ENCODE measurements at regions not wholly inside any gene's neighbourhood (a gene's known extent, or its start where the extent isn't known, plus 50 kb on each side); places are given as distances from the start of the nearest gene placed in this dataset.

DNA sequence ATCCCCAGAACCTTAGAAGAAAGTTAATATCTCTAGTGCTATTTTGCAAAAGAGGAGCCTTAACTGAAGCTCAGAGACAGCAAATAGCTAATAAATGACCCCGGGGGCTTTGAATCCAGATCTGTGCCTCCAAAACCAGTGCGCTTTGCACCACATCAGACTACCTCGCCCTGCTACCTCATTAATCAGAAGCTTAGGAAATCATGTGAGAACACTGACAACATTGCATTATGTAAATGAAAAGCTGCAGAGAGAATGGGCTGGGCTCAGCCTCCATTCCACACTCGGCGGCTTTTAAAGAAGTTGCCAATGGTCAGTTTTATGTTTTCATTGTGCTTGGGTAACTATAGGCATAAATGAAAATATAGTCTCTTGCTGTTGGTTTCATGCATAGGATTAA, 54.0 kb upstream of the STMND1 start:
- Histone ChIP-seq H3K4me1 (ENCODE audit: control insufficient read depth, insufficient read depth, low read length, unreplicated experiment) (peaks cover 16% of the 10 kb centered on the region), H3K4me3 (ENCODE audit: low read depth, low read length) (no peak overlapping the region), H3K27me3 (ENCODE audit: insufficient read depth, low read length) (no peaks in the 10 kb centered on the region), H3K27ac (ENCODE audit: low read depth, low read length) (no peak overlapping the region), H2AFZ (ENCODE audit: low read length, unreplicated experiment) (no peak overlapping the region), H3K79me2 (ENCODE audit: control insufficient read depth, insufficient read depth, low read length, unreplicated experiment) (no peaks in the 10 kb centered on the region), H3K36me3 (ENCODE audit: insufficient read depth, low read length) (no peaks in the 10 kb centered on the region)

DNA sequence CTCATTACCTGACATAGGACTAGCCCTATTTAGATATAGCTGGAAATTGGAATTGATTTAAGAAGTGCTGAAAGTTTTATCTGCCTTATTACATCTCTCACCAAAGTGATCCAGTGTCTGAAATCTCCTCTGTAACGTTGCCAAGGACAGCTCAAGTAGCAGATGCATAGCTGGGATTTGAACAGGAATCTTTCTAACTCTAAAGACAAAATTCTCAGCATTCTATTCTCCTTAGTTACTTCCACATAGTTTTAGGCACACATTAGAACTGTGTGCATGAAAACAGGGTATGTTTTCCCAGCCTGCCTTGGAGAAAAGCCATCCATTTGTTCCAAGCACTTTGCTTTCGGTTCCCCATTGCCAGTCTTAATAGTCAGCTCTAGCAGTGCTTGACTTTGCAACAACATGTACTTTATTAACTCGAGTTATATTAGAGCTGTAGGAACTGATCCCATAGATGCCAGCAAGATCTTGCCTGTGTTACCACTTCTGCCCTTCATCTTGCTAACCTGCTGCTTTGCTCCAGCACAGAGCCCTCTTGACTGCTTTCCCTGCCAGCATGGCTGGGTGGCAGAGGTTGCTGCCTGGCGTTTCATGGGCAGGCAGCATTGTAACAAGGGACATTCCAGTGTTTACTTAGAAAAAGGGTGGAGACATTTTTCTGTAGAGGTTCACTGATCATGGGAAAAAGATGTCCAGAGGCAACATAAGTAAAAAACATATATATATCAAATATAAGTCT, 56.1 kb upstream of the STMND1 start:
- Histone ChIP-seq H3K79me2 (ENCODE audit: control insufficient read depth, insufficient read depth, low read length, unreplicated experiment) (no peaks in the 10 kb centered on the region), H3K4me3 (ENCODE audit: low read depth, low read length) (peak overlapping the region; percentile 55), H3K4me1 (ENCODE audit: control insufficient read depth, insufficient read depth, low read length, unreplicated experiment) (peaks cover 20% of the 10 kb centered on the region), H3K27ac (ENCODE audit: low read depth, low read length) (peak overlapping the region; percentile 45), H3K36me3 (ENCODE audit: insufficient read depth, low read length) (no peaks in the 10 kb centered on the region), H2AFZ (ENCODE audit: low read length, unreplicated experiment) (peak overlapping the region; percentile 74), H3K27me3 (ENCODE audit: insufficient read depth, low read length) (no peaks in the 10 kb centered on the region)

DNA sequence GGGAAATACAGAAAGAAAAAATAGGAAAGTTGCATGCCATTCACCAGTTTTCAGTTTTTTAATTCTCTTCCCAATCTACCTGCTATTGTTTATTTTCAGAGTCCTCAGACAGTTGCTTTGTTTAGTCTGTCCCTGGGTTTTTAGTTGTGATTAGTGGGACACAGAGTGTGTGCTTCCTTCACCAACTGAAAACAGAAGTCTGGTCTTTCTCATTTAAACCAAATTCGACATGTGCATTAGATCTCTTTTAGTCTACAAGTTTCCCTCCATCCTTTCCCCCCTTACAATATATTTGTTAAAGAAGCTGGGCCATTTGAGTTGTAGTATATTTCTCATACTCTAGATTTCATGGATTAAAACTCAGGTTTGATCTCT, 58.7 kb upstream of the STMND1 start:
- Histone ChIP-seq H3K4me1 (ENCODE audit: control insufficient read depth, insufficient read depth, low read length, unreplicated experiment) (peaks cover 20% of the 10 kb centered on the region), H2AFZ (ENCODE audit: low read length, unreplicated experiment) (peak overlapping the region; percentile 34), H3K79me2 (ENCODE audit: control insufficient read depth, insufficient read depth, low read length, unreplicated experiment) (no peaks in the 10 kb centered on the region)

DNA sequence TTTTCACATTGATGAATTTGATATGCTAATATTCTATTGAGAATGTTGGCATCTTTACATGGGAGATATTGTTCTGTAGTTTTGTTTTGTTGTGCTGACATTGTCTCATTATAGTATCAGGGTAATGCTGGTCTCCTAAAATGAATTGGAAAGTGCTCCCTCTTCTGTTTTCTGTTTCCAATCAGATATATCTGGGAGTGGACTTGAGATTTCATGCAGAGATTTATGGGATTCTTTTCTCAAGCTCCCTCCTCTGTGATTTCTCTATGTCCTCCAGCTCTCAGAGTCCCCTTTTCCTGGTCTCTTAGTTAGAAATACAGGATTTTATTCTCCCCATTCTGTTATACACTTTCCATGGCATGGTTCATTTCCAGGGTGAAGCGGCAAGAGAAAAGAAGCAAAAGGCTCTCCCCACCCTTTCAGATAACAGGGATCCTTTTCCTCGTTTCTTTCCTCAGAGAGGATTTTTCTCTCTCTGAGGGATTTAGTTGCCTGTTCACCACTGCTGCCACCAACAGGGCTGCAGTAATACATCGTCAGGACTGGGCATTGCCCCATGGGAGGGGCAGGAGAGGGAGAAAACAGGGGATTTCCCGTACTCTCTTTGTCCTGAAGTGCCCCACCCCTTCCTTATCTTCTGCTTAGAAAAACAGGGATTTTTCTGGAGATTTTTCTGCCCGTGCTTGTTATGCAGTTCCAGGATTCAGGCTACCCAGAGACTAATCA, 59.3 kb upstream of the STMND1 start:
- peak overlapping the region; percentile 7; the same call in 1 of the 2 replicates for H3K4me3 ChIP-seq (ENCODE audit: low read depth, low read length)
- peak overlapping the region; percentile 29; the same call in 1 of the 2 replicates for H3K27ac ChIP-seq (ENCODE audit: low read depth, low read length)
- no peaks in the 10 kb centered on the region for H3K79me2 ChIP-seq (ENCODE audit: control insufficient read depth, insufficient read depth, low read length, unreplicated experiment)
- H3K36me3 ChIP-seq (ENCODE audit: insufficient read depth, low read length): no peaks in the 10 kb centered on the region
- H3K27me3 ChIP-seq (ENCODE audit: insufficient read depth, low read length): no peaks in the 10 kb centered on the region
- peaks cover 20% of the 10 kb centered on the region for H3K4me1 ChIP-seq (ENCODE audit: control insufficient read depth, insufficient read depth, low read length, unreplicated experiment)
- peak overlapping the region; percentile 35 for H2AFZ ChIP-seq (ENCODE audit: low read length, unreplicated experiment)

More for the DNA sequence above, 58.7 kb upstream of the STMND1 start:
- Histone ChIP-seq H3K36me3 (ENCODE audit: insufficient read depth, low read length) (no peaks in the 10 kb centered on the region), H3K4me3 (ENCODE audit: low read depth, low read length) (no peak overlapping the region), H3K27ac (ENCODE audit: low read depth, low read length) (no peak overlapping the region), H3K27me3 (ENCODE audit: insufficient read depth, low read length) (no peaks in the 10 kb centered on the region)

DNA sequence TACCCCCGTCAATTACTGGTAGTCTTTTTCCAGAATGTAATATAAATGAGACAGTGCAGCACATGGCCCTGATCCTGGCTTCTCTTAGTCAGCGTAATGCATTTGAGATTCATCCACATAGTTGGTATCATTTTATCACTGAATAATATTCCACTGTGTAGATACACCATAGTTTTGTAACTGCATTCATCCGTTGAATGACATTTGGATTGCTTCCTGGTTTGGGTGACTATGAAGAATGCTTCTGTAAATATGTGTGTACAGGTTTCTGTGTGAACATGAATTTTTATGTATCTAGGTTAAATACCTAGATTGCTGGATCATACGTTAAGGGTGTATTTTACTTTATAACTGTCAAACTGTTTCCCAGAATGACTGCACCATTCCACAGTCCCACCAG, 62.6 kb upstream of the STMND1 start:
- Histone ChIP-seq H3K36me3 (ENCODE audit: insufficient read depth, low read length) (no peaks in the 10 kb centered on the region), H3K4me1 (ENCODE audit: control insufficient read depth, insufficient read depth, low read length, unreplicated experiment) (peaks cover 10% of the 10 kb centered on the region), H3K4me3 (ENCODE audit: low read depth, low read length) (no peak overlapping the region), H3K27ac (ENCODE audit: low read depth, low read length) (no peak overlapping the region), H3K27me3 (ENCODE audit: insufficient read depth, low read length) (no peaks in the 10 kb centered on the region), H2AFZ (ENCODE audit: low read length, unreplicated experiment) (no peak overlapping the region), H3K79me2 (ENCODE audit: control insufficient read depth, insufficient read depth, low read length, unreplicated experiment) (no peaks in the 10 kb centered on the region)

DNA sequence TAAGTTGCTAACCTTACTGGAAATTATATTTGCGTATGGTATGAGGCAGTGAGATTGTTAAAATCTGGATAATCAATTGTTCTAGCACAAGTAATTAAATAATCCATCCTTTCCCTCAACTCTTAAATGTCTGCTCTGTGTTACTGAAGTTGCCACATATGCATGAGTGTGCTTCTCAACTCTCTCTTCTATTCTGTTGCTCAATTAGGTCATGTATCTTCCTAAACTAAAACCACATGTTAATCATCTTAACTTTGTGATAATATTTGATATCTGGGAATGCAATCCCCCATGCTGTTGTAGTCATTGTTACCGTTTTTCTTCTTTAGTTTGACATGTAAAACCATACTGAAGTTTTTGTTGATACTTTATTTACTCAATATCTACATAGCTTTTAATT, 63.5 kb upstream of the STMND1 start:
- H3K4me3 ChIP-seq (ENCODE audit: low read depth, low read length): no peak overlapping the region
- H3K27me3 ChIP-seq (ENCODE audit: insufficient read depth, low read length): no peaks in the 10 kb centered on the region
- no peak overlapping the region for H2AFZ ChIP-seq (ENCODE audit: low read length, unreplicated experiment)
- H3K36me3 ChIP-seq (ENCODE audit: insufficient read depth, low read length): no peaks in the 10 kb centered on the region
- H3K27ac ChIP-seq (ENCODE audit: low read depth, low read length): no peak overlapping the region
- H3K4me1 ChIP-seq (ENCODE audit: control insufficient read depth, insufficient read depth, low read length, unreplicated experiment): peaks cover 13% of the 10 kb centered on the region
- no peaks in the 10 kb centered on the region for H3K79me2 ChIP-seq (ENCODE audit: control insufficient read depth, insufficient read depth, low read length, unreplicated experiment)

DNA sequence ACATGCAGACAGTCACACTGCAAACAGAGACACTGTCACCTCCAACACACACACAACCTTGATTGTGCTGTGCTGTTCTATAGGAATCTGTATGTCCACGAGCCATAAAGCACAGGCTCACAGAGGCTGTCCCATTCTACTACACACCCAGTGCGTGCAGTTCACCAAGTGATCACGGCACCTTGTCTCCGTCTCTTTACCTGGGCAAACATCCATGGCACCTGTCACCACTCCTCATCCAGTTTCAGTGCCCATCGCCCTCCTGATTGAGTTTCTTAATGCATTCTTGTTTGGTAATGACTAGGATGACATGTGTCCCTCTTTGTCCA, 65.8 kb upstream of the STMND1 start:
- H3K79me2 ChIP-seq (ENCODE audit: control insufficient read depth, insufficient read depth, low read length, unreplicated experiment): no peaks in the 10 kb centered on the region
- no peak overlapping the region for H3K4me3 ChIP-seq (ENCODE audit: low read depth, low read length)
- H3K4me1 ChIP-seq (ENCODE audit: control insufficient read depth, insufficient read depth, low read length, unreplicated experiment): peaks cover 16% of the 10 kb centered on the region
- H3K27ac ChIP-seq (ENCODE audit: low read depth, low read length): no peak overlapping the region
- H3K27me3 ChIP-seq (ENCODE audit: insufficient read depth, low read length): no peaks in the 10 kb centered on the region
- H3K36me3 ChIP-seq (ENCODE audit: insufficient read depth, low read length): no peaks in the 10 kb centered on the region
- H2AFZ ChIP-seq (ENCODE audit: low read length, unreplicated experiment): no peak overlapping the region

DNA sequence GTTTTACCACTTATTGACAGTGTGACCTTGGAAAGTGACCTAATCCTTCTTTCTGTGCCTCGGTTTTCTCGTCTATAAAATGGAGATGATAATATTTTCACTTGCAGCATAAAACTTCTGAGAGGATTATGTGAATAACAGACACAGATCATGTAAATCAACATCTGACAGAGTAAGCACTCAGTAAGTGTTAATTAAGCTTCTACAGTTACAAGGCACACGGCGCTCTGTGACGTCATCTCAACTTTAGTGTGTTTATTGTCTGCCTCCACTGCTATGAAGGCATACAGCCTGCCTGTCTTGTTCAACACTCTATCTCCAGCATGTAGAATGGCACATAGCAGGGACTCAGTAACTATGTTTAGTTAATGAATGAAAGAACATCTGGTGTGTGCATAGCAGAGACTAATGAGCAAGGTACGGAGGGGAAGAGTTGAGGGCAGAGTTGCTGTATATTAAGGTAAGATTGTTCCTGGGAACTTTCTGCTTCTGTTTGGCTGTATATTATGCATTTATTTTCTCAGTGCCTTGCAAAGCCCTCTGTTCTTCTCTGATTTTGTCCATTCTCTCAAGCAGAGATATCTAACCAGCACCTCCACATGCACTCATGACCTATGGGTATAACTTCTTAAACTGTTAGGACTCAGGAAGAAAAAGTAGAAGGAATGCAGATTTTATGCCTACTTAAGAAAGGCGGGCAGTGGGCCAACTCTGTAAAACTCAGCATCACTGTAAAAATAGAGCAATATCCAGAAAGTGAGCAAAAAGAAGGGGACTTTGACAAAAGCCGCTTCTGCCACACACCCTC, 66.4 kb upstream of the STMND1 start:
- Histone ChIP-seq H3K79me2 (ENCODE audit: control insufficient read depth, insufficient read depth, low read length, unreplicated experiment) (no peaks in the 10 kb centered on the region), H3K4me1 (ENCODE audit: control insufficient read depth, insufficient read depth, low read length, unreplicated experiment) (peaks cover 16% of the 10 kb centered on the region), H3K27me3 (ENCODE audit: insufficient read depth, low read length) (no peaks in the 10 kb centered on the region), H2AFZ (ENCODE audit: low read length, unreplicated experiment) (no peak overlapping the region), H3K27ac (ENCODE audit: low read depth, low read length) (no peak overlapping the region), H3K4me3 (ENCODE audit: low read depth, low read length) (no peak overlapping the region), H3K36me3 (ENCODE audit: insufficient read depth, low read length) (no peaks in the 10 kb centered on the region)

DNA sequence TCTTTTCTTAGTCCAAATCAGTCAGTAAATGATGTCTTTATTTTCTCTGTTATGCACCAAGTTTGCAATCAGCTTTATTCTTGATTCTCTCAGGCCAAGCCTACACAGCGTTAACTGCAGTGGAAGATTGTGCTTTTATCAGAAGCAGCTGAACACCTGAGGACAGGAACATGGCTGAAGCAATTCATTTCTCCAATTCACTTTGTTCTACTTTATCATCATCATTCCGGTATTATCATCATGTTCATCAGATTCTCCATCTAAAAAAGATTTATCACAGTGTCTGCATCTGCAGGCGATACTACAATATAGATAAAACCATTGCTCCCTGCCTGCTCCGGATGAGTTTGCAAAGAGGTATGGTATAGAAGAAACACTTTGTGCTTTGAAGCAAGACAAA, 68.1 kb upstream of the STMND1 start:
- H3K27ac ChIP-seq (ENCODE audit: low read depth, low read length): peak overlapping the region; percentile 78; the same call in 1 of the 2 replicates
- peaks cover 16% of the 10 kb centered on the region for H3K4me1 ChIP-seq (ENCODE audit: control insufficient read depth, insufficient read depth, low read length, unreplicated experiment)
- H3K27me3 ChIP-seq (ENCODE audit: insufficient read depth, low read length): no peaks in the 10 kb centered on the region

DNA sequence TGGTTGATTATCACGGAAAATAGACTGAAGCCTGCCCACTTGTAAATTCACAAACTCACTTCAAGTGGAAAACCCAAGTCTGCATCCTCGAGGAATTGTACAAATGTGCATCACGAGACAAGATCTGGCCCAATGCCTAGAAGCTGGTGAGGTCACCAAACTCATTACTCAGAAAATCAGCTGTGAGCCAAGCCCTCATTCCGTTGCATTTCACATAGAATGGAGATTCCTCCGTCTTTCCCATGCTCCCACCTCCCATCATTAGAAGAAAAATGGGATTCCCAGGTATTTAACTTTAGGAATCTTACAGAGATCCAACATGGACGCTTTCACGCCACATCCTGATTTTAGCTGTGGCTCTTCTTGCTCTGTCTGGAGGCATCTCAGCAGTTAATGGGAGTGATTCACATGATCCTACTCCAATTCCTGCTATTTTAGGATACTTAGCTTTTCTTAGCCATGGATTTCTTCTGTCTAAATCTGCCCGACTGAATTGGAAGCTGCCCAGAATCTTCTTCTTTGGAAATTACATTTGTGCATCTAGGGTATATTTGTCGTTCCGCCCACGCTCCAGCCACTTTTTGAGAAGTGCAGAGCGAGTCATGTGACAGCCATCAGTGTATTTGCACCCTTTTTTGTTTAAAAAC, 68.7 kb upstream of the STMND1 start:
- Histone ChIP-seq H3K4me1 (ENCODE audit: control insufficient read depth, insufficient read depth, low read length, unreplicated experiment) (peaks cover 16% of the 10 kb centered on the region), H2AFZ (ENCODE audit: low read length, unreplicated experiment) (peak overlapping the region; percentile 85), H3K27me3 (ENCODE audit: insufficient read depth, low read length) (no peaks in the 10 kb centered on the region), H3K79me2 (ENCODE audit: control insufficient read depth, insufficient read depth, low read length, unreplicated experiment) (no peaks in the 10 kb centered on the region), H3K27ac (ENCODE audit: low read depth, low read length) (peak overlapping the region; percentile 78), H3K4me3 (ENCODE audit: low read depth, low read length) (peak overlapping the region; percentile 73), H3K36me3 (ENCODE audit: insufficient read depth, low read length) (no peaks in the 10 kb centered on the region)

More for the DNA sequence above, 68.1 kb upstream of the STMND1 start:
- Histone ChIP-seq H2AFZ (ENCODE audit: low read length, unreplicated experiment) (peak overlapping the region; percentile 85), H3K4me3 (ENCODE audit: low read depth, low read length) (peak overlapping the region; percentile 73), H3K79me2 (ENCODE audit: control insufficient read depth, insufficient read depth, low read length, unreplicated experiment) (no peaks in the 10 kb centered on the region), H3K36me3 (ENCODE audit: insufficient read depth, low read length) (no peaks in the 10 kb centered on the region)
